Neural cell (in vitro differentiated cells): ENCODE measurements at regions not wholly inside any gene's neighbourhood (a gene's known extent, or its start where the extent isn't known, plus 50 kb on each side); places are given as distances from the start of the nearest gene placed in this dataset.

ENCODE experiments used
- H2AFZ ChIP-seq: fragments of 200-600, 300-800 bp; sonication (generic), shearing (Covaris generic); 2 replicates; pipeline ENCODE4 v1.6.0; 2014; ENCODE audit warnings: low read depth, mild to moderate bottlenecking, antibody characterized with exemption, low read length, moderate library complexity
- H3F3A ChIP-seq: fragments of 200-600 bp; shearing (Covaris generic); 2 replicates; pipeline ENCODE4 v1.6.1; 2016; ENCODE audit warnings: mild to moderate bottlenecking, moderate library complexity, mixed read lengths, antibody characterized with exemption, low read length; ENCODE audit not compliant: insufficient read depth, poor library complexity, severe bottlenecking
- H3K27ac ChIP-seq: fragments of 200-600, 300-800 bp; sonication (generic), shearing (Covaris generic); 2 replicates; pipeline ENCODE4 v1.5.1; 2014; ENCODE audit warnings: mild to moderate bottlenecking, low read length, moderate library complexity
- H3K27me3 ChIP-seq: fragments of 300-800, 200-600 bp; sonication (generic), shearing (Covaris generic); 2 replicates; pipeline ENCODE4 v1.6.0; 2014; ENCODE audit warnings: mild to moderate bottlenecking, low read depth, low read length, moderate library complexity; ENCODE audit not compliant: insufficient read depth
- H3K36me3 ChIP-seq: fragments of 300-800, 200-600 bp; sonication (generic), shearing (Covaris generic); 2 replicates; pipeline ENCODE4 v1.5.1; 2014; ENCODE audit warnings: mild to moderate bottlenecking, antibody characterized with exemption, low read length, moderate library complexity; ENCODE audit not compliant: insufficient read depth
- H3K4me2 ChIP-seq: fragments of 300-800, 200-600 bp; sonication (generic), shearing (Covaris generic); 2 replicates; pipeline ENCODE4 v1.6.0; 2014; ENCODE audit warnings: mild to moderate bottlenecking, low read length
- H3K4me3 ChIP-seq: fragments of 300-800, 200-600 bp; sonication (generic), shearing (Covaris generic); 2 replicates; pipeline ENCODE4 v1.5.1; 2014; ENCODE audit warnings: mild to moderate bottlenecking, low read length, moderate library complexity
- H3K79me2 ChIP-seq: fragments of 200-600 bp; shearing (Covaris generic); replicated peaks from 2 replicates; pipeline ENCODE4 v1.6.0; 2014; ENCODE audit warnings: mild to moderate bottlenecking, low read length, moderate library complexity; ENCODE audit not compliant: insufficient read depth
- H3K9ac ChIP-seq: fragments of 300-800, 200-600 bp; sonication (generic), shearing (Covaris generic); 2 replicates; pipeline ENCODE4 v1.6.1; 2016; ENCODE audit warnings: mild to moderate bottlenecking, low read length, mixed read lengths
- H3K9me2 ChIP-seq: fragments of 200-600 bp; shearing (Covaris generic); 2 replicates; pipeline ENCODE4 v1.6.1; 2016; ENCODE audit warnings: mild to moderate bottlenecking, low read length, mixed read lengths; ENCODE audit not compliant: insufficient read depth
- H3K9me3 ChIP-seq: fragments of 200-600, 300-800 bp; sonication (generic), shearing (Covaris generic); 2 replicates; pipeline ENCODE4 v1.6.1; 2016; ENCODE audit warnings: mild to moderate bottlenecking, mixed run types, low read length, moderate library complexity, mixed read lengths
- H4K20me1 ChIP-seq: fragments of 200-600 bp; shearing (Covaris generic); 2 replicates; pipeline ENCODE4 v1.6.1; 2016; ENCODE audit warnings: mild to moderate bottlenecking, mixed run types; ENCODE audit not compliant: insufficient read depth
- EP300 ChIP-seq: fragments of 450-650 bp; conservative IDR thresholded peaks from 2 replicates; pipeline ENCODE4 v1.6.1; 2014; ENCODE audit warnings: antibody characterized with exemption, mild to moderate bottlenecking, moderate library complexity; ENCODE audit not compliant: poor library complexity, severe bottlenecking
- EZH2 ChIP-seq: fragments of 200-600, 300-800 bp; shearing (Covaris generic), sonication (generic); IDR thresholded peaks from 2 replicates; pipeline ENCODE4 v1.6.1; 2014; ENCODE audit warnings: antibody characterized with exemption, low read length, borderline replicate concordance, mild to moderate bottlenecking; ENCODE audit not compliant: insufficient read depth, poor library complexity, severe bottlenecking
- MXI1 ChIP-seq: fragments of 450-650 bp; conservative IDR thresholded peaks from 2 replicates; pipeline ENCODE4 v1.6.1; 2014; ENCODE audit warnings: antibody characterized with exemption, mild to moderate bottlenecking; ENCODE audit not compliant: poor library complexity, severe bottlenecking
- POLR2AphosphoS5 ChIP-seq: IDR thresholded peaks from 2 replicates; pipeline ENCODE4 v1.6.1; 2012
- RAD21 ChIP-seq: fragments of 450-650 bp; conservative IDR thresholded peaks from 2 replicates; pipeline ENCODE4 v1.6.1; 2014; ENCODE audit warnings: antibody characterized with exemption, mild to moderate bottlenecking, moderate library complexity
- SMC3 ChIP-seq: fragments of 450-650 bp; conservative IDR thresholded peaks from 2 replicates; pipeline ENCODE4 v1.6.1; 2014; ENCODE audit warnings: antibody characterized with exemption, mild to moderate bottlenecking, moderate library complexity; ENCODE audit not compliant: poor library complexity
- TAF1 ChIP-seq: IDR thresholded peaks from 2 replicates; pipeline ENCODE4 v1.6.1; 2012; ENCODE audit warnings: low read depth
- TF ChIP-seq, protein P1 (sequence below): fragments of 450-650 bp; IDR thresholded peaks from 2 replicates; pipeline ENCODE4 v1.5.1; 2014; ENCODE audit warnings: antibody characterized with exemption, mild to moderate bottlenecking, moderate library complexity; ENCODE audit not compliant: poor library complexity, severe bottlenecking
- TF ChIP-seq, protein P2 (sequence below): IDR thresholded peaks from 2 replicates; pipeline ENCODE4 v1.6.1; 2012; ENCODE audit warnings: borderline replicate concordance

DNA sequence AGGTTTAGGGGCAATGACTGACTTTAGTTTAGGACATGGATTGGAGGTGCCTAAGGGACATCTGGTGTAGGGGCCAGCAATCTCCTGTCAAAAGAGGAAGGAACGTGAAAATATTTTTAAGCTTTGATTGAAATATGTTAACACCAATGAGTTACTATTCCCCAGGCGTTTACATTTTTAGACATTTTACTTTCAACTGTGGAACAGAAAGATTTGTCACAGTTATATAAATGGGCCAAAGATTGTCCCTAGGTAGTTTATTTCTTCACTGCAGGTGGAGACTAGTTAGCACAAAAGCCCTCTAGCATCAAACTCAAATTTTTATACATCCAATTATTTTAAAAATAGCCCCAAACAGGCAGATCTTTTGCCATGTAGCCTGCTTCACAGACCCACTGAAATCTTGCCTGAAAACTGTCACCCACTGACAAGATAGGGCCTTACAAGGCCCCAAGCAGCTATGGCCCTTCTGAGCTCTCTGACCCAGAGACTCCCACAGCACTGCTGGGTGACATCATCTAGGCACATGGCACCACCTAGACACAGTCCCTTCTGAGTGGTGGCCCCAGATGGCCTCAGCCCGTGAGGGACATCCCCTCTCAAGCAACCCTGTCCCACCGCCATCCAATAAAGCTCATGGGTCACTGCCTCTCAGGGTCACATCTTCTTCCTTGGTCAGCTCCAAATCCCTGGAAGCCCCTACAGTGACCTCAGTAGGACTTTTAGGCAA lies 64.8 kb upstream of the DOCK9 start:
- TF ChIP-seq, protein P1, sequence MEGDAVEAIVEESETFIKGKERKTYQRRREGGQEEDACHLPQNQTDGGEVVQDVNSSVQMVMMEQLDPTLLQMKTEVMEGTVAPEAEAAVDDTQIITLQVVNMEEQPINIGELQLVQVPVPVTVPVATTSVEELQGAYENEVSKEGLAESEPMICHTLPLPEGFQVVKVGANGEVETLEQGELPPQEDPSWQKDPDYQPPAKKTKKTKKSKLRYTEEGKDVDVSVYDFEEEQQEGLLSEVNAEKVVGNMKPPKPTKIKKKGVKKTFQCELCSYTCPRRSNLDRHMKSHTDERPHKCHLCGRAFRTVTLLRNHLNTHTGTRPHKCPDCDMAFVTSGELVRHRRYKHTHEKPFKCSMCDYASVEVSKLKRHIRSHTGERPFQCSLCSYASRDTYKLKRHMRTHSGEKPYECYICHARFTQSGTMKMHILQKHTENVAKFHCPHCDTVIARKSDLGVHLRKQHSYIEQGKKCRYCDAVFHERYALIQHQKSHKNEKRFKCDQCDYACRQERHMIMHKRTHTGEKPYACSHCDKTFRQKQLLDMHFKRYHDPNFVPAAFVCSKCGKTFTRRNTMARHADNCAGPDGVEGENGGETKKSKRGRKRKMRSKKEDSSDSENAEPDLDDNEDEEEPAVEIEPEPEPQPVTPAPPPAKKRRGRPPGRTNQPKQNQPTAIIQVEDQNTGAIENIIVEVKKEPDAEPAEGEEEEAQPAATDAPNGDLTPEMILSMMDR: no peak
- TF ChIP-seq EZH2: no peak
- no peak for TF ChIP-seq TAF1
- TF ChIP-seq POLR2AphosphoS5: no peak
- no peak for TF ChIP-seq SMC3
- TF ChIP-seq, protein P2, sequence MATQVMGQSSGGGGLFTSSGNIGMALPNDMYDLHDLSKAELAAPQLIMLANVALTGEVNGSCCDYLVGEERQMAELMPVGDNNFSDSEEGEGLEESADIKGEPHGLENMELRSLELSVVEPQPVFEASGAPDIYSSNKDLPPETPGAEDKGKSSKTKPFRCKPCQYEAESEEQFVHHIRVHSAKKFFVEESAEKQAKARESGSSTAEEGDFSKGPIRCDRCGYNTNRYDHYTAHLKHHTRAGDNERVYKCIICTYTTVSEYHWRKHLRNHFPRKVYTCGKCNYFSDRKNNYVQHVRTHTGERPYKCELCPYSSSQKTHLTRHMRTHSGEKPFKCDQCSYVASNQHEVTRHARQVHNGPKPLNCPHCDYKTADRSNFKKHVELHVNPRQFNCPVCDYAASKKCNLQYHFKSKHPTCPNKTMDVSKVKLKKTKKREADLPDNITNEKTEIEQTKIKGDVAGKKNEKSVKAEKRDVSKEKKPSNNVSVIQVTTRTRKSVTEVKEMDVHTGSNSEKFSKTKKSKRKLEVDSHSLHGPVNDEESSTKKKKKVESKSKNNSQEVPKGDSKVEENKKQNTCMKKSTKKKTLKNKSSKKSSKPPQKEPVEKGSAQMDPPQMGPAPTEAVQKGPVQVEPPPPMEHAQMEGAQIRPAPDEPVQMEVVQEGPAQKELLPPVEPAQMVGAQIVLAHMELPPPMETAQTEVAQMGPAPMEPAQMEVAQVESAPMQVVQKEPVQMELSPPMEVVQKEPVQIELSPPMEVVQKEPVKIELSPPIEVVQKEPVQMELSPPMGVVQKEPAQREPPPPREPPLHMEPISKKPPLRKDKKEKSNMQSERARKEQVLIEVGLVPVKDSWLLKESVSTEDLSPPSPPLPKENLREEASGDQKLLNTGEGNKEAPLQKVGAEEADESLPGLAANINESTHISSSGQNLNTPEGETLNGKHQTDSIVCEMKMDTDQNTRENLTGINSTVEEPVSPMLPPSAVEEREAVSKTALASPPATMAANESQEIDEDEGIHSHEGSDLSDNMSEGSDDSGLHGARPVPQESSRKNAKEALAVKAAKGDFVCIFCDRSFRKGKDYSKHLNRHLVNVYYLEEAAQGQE: no peak
- no peak for TF ChIP-seq MXI1
- TF ChIP-seq EP300: no peak
- TF ChIP-seq RAD21: no peak
- Histone ChIP-seq H2AFZ (no peak overlapping the region), H3K4me2 (no peak overlapping the region), H3K4me3 (no peak overlapping the region), H3K79me2 (no peaks in the 10 kb centered on the region), H3K9ac (no peak overlapping the region), H3F3A (no peaks in the 10 kb centered on the region), H3K27me3 (no peaks in the 10 kb centered on the region), H3K9me3 (no peaks in the 10 kb centered on the region), H3K27ac (no peak overlapping the region), H4K20me1 (no peaks in the 10 kb centered on the region), H3K9me2 (no peaks in the 10 kb centered on the region), H3K36me3 (no peaks in the 10 kb centered on the region)

DNA sequence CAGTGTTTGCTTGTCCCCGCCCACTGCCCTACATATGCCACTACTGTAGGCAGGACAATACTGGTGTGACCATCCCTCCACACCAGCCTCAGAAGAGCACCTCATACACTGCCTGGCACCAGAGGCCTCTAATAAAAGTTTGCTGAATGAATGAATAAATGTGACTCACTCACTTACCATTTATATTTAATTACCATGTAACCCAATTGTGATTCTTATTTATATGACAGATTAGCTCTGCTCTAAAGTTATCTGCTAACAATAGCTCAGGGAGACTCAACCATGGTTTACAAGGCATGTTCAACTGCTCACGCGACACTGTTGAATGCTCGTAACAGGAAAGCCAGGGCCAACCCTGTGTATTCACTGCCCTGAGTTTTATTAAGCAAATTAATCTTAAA lies 66.0 kb upstream of the DOCK9 start:
- Histone ChIP-seq H3K27ac (no peak overlapping the region), H3K79me2 (no peaks in the 10 kb centered on the region), H3K9me3 (no peaks in the 10 kb centered on the region), H2AFZ (no peak overlapping the region), H3K9me2 (no peaks in the 10 kb centered on the region), H4K20me1 (no peaks in the 10 kb centered on the region), H3K9ac (no peak overlapping the region), H3K27me3 (no peaks in the 10 kb centered on the region), H3K36me3 (no peaks in the 10 kb centered on the region), H3K4me2 (no peak overlapping the region), H3K4me3 (no peak overlapping the region), H3F3A (no peaks in the 10 kb centered on the region)
- TF ChIP-seq EP300 (no peak), POLR2AphosphoS5 (no peak)
